ENCODE measurements at regions not wholly inside any gene's neighbourhood (a gene's known extent, or its start where the extent isn't known, plus 50 kb on each side); places are given as distances from the start of the nearest gene placed in this dataset.

DNA sequence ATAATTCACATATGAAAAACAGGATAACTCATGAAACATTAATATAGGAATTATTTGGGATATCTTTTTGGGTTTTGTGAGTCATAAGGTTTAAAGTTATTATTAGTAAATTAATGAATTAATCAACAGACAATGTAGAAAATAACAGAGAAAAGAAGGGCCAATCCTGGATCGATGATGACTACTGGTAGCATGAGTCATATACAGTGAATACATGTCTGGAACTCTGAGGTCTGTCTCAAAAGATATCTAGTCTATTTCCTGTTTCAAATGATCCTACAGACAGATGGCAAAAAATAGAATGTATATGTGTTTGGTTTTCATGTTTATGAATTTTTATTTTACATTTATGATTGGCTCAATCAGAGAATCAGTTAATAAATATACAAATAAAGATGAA, 86.4 kb upstream of the RTL1 start:
- TF ChIP-seq FOSL2 (IDR thresholded peaks at IDR 0.05; ENCODE audit: borderline replicate concordance, low read depth) (no peak), POLR2AphosphoS5 (IDR thresholded peaks at IDR 0.05; ENCODE audit: low read depth, low read length) (no peak), EP300 (IDR thresholded peaks at IDR 0.05; ENCODE audit: borderline replicate concordance in 1 of 2, low read depth in 1 of 2, low read length in 1 of 2) (no peak), EZH2phosphoT487 (IDR thresholded peaks at IDR 0.05; ENCODE audit: borderline replicate concordance, low read depth) (no peak), RAD21 (IDR thresholded peaks at IDR 0.05; ENCODE audit: low read length) (no peak)
- TF ChIP-seq, protein P1, sequence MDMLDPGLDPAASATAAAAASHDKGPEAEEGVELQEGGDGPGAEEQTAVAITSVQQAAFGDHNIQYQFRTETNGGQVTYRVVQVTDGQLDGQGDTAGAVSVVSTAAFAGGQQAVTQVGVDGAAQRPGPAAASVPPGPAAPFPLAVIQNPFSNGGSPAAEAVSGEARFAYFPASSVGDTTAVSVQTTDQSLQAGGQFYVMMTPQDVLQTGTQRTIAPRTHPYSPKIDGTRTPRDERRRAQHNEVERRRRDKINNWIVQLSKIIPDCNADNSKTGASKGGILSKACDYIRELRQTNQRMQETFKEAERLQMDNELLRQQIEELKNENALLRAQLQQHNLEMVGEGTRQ (IDR thresholded peaks at IDR 0.05; ENCODE audit: borderline replicate concordance, low read depth, low read length), result no peak
- TF ChIP-seq, protein P2, sequence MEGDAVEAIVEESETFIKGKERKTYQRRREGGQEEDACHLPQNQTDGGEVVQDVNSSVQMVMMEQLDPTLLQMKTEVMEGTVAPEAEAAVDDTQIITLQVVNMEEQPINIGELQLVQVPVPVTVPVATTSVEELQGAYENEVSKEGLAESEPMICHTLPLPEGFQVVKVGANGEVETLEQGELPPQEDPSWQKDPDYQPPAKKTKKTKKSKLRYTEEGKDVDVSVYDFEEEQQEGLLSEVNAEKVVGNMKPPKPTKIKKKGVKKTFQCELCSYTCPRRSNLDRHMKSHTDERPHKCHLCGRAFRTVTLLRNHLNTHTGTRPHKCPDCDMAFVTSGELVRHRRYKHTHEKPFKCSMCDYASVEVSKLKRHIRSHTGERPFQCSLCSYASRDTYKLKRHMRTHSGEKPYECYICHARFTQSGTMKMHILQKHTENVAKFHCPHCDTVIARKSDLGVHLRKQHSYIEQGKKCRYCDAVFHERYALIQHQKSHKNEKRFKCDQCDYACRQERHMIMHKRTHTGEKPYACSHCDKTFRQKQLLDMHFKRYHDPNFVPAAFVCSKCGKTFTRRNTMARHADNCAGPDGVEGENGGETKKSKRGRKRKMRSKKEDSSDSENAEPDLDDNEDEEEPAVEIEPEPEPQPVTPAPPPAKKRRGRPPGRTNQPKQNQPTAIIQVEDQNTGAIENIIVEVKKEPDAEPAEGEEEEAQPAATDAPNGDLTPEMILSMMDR (IDR thresholded peaks at IDR 0.05), result no peak

All from SK-N-SH (cell line).